ENCODE measurements at regions not wholly inside any gene's neighbourhood (a gene's known extent, or its start where the extent isn't known, plus 50 kb on each side); places are given as distances from the start of the nearest gene placed in this dataset.

DNA sequence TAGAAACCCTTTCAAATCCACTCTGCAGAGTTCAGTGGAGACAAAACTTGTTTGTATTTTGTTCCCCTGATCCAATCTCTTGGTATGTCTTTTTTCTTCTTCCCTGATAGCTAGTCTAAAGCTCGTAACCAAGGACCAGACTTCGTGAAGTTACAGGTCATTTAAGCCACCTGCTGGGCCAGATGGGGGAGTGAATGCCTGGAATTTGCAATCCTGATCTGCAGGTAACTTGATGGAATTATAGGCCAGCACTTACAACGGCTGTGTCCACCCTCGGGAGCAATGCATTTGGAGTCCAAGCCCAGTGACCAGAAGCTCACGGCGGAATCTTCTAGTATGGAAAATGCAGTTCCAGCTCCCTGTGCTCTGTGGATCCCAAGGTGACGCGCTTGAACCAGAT lies 566.9 kb downstream of the TCERG1L start:
- TF ChIP-seq, protein P1, sequence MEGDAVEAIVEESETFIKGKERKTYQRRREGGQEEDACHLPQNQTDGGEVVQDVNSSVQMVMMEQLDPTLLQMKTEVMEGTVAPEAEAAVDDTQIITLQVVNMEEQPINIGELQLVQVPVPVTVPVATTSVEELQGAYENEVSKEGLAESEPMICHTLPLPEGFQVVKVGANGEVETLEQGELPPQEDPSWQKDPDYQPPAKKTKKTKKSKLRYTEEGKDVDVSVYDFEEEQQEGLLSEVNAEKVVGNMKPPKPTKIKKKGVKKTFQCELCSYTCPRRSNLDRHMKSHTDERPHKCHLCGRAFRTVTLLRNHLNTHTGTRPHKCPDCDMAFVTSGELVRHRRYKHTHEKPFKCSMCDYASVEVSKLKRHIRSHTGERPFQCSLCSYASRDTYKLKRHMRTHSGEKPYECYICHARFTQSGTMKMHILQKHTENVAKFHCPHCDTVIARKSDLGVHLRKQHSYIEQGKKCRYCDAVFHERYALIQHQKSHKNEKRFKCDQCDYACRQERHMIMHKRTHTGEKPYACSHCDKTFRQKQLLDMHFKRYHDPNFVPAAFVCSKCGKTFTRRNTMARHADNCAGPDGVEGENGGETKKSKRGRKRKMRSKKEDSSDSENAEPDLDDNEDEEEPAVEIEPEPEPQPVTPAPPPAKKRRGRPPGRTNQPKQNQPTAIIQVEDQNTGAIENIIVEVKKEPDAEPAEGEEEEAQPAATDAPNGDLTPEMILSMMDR (IDR thresholded peaks at IDR 0.05), result no peak
- TF ChIP-seq POLR2A (IDR thresholded peaks at IDR 0.05), result no peak
